Heart right ventricle (tissue), 16 donors: ENCODE measurements at regions not wholly inside any gene's neighbourhood (a gene's known extent, or its start where the extent isn't known, plus 50 kb on each side); places are given as distances from the start of the nearest gene placed in this dataset.
"Not testable (repeated sequence)": the region's sequence is repeated elsewhere in the genome, so short reads cannot be mapped to it uniquely, and the experiment has no call there.

ENCODE experiments used
- ATAC-seq, 8 donors: fragments of 200-7000 bp; cut with Tn5 transposase; one replicate each; pipeline ENCODE4 v1.9.1; 2020; ENCODE audit warnings: mild to moderate bottlenecking in 8 of 8, moderate library complexity in 8 of 8, moderate number of reproducible peaks in 1 of 8
- DNase-seq, 2 donors: peaks; one replicate each; pipeline ENCODE4 v3.0.0-alpha.2; 2020
- H3K27ac ChIP-seq, 10 donors: fragments of 200-600 bp; sonication (generic) in 2 of 10; one replicate each; pipeline versions ENCODE4 v1.5.0 to v1.8.0; 2020 to 2022; ENCODE audit warnings: mild to moderate bottlenecking in 3 of 10
- H3K27me3 ChIP-seq, 7 donors: fragments of 200-600 bp; one replicate each; pipeline ENCODE4 v1.8.0; 2021 to 2022; ENCODE audit warnings: mild to moderate bottlenecking in 2 of 7
- H3K36me3 ChIP-seq, 9 donors: fragments of 200-600 bp; sonication (generic) in 1 of 9; one replicate each; pipeline versions ENCODE4 v1.5.0 to v1.8.0; 2020 to 2022; ENCODE audit warnings: mild to moderate bottlenecking in 2 of 9
- H3K4me1 ChIP-seq, 9 donors: fragments of 200-600 bp; sonication (generic) in 1 of 9; one replicate each; pipeline versions ENCODE4 v1.5.0 to v1.8.0; 2020 to 2022; ENCODE audit warnings: mild to moderate bottlenecking in 4 of 9
- H3K4me3 ChIP-seq, 10 donors: fragments of 200-600 bp; sonication (generic) in 2 of 10; one replicate each; pipeline versions ENCODE4 v1.5.0 to v1.8.0; 2020 to 2022; ENCODE audit warnings: mild to moderate bottlenecking in 7 of 10, moderate library complexity in 2 of 10
- H3K9me3 ChIP-seq, 11 donors: fragments of 200-600 bp in 10 of 11; sonication (generic) in 2 of 11; one replicate each; pipeline versions ENCODE4 v1.5.0 to v1.8.0; 2013 to 2022; ENCODE audit warnings: mild to moderate bottlenecking in 2 of 11, control low read depth in 1 of 11, moderate library complexity in 1 of 11
- CTCF ChIP-seq, 9 donors: fragments of 200-600 bp; sonication (generic) in 2 of 9; IDR thresholded peaks; one replicate each; pipeline versions ENCODE4 v1.5.0 to v1.8.0; 2021 to 2022; ENCODE audit warnings: antibody characterized with exemption in 9 of 9, mild to moderate bottlenecking in 5 of 9, moderate library complexity in 1 of 9
- WGBS, 2 donors: extraction: QIAGEN DNeasy Blood & Tissue Kit; methylation state at CpG; one replicate each; pipeline ENCODE4 v1.1.7; 2013; ENCODE audit warnings: inconsistent platforms in 1 of 2; 5-methylcytosine and 5-hydroxymethylcytosine counted together
- intact Hi-C, 10 donors: fragments of 100-400 bp; cut with DNase I; formaldehyde crosslinking; loops; one replicate each; pipeline versions ENCODE4 v1.11.1 to v1.14.2; 2022
- donor health status: Arrhythmogenic right ventricular cardiomyopathy.
- donor health status: ischemic (EF 13 %, LVEDD 7.1; RV severe dilation, severe dysfunction).
- donor health status: healthy with polysubstance abuse.
- donor health status: DM: no; HTN: yes; CAD: no.
- donor health status: DM: no; HTN: no; CAD: no.
- donor health status: ischemic (EF 25% LVEDD 6.9; RV normal size, moderate dysfunction).
- donor health status: ischemic (EF 25% LVEDD 5.7; RV mildly dilated, moderate dysfunction).
- donor health status: healthy.
- donor health status: DM: yes; HTN: yes; CAD: no.
- donor health status: Ischemic cardiomyopathy.
- donor health status: ischemic (EF 35%, LVEDD 5.7; RV mildly dilated, moderate dysfunction).
- donor health status: nonischemic (EF 11% LVEDD 7.7; RV severe dilation, severe dysfunction).
- donor health status: DM: yes; HTN: yes; CAD: no.
- donor health status: PGD.
- donor health status: ischemic (EF 29% LVEDD 5.4; RV normal size, mild dysfunction).
- donor health status: nonischemic (EF 23%, LVEDD 6.1; RV moderate dilation, normal function).

- no peak overlapping the region for H3K4me3 ChIP-seq
- H3K4me1 ChIP-seq: peaks cover 0 to 5% (median 0%) of the 10 kb centered on the region in 9 donors
- DNase-seq: no peak
- no peaks in the 10 kb centered on the region for H3K36me3 ChIP-seq
- H3K9me3 ChIP-seq: no peaks in the 10 kb centered on the region
- H3K27me3 ChIP-seq: no peaks in the 10 kb centered on the region
- ATAC-seq: no peak
- WGBS, 2 donors: 62 to 63% methylated on average over 2 of the region's 2 CpGs
- no peak for TF ChIP-seq CTCF (IDR thresholded peaks at IDR 0.05)
- no peak overlapping the region for H3K27ac ChIP-seq
- intact Hi-C loops: no loop called here
These were observed 418.4 kb upstream of the PMFBP1 start for GRCh38 chr16:72590151-72590937.

GRCh38 chr16:72588551-72588950, 416.6 kb upstream of the PMFBP1 start:
- Histone ChIP-seq H3K4me3 (no peak overlapping the region), H3K36me3 (no peaks in the 10 kb centered on the region), H3K27me3 (no peaks in the 10 kb centered on the region), H3K27ac (no peak overlapping the region), H3K4me1 (peaks cover 0 to 5% (median 0%) of the 10 kb centered on the region in 9 donors), H3K9me3 (no peaks in the 10 kb centered on the region)
- ATAC-seq (no peak), DNase-seq (no peak)
- 95 to 97% methylated on average over 2 of the region's 2 CpGs for WGBS, 2 donors
- TF ChIP-seq CTCF (IDR thresholded peaks at IDR 0.05): no peak
- intact Hi-C loops: no loop called here

GRCh38 chr16:72578061-72578460, 406.1 kb upstream of the PMFBP1 start:
- H3K4me1 ChIP-seq, H3K27ac ChIP-seq, H3K27me3 ChIP-seq, DNase-seq, H3K9me3 ChIP-seq, H3K4me3 ChIP-seq, intact Hi-C loops, H3K36me3 ChIP-seq, ATAC-seq: not testable (repeated sequence)
- 95 to 96% methylated on average over 9 of the region's 9 CpGs for WGBS, 2 donors

GRCh38 chr16:72576189-72576588, 404.2 kb upstream of the PMFBP1 start:
- ATAC-seq (no peak), DNase-seq (no peak)
- no peaks in the 10 kb centered on the region for H3K9me3 ChIP-seq
- H3K4me1 ChIP-seq: no peaks in the 10 kb centered on the region
- no peak overlapping the region for H3K4me3 ChIP-seq
- no peak for TF ChIP-seq CTCF (IDR thresholded peaks at IDR 0.05)
- intact Hi-C loops: no loop called here
- no peaks in the 10 kb centered on the region for H3K36me3 ChIP-seq
- WGBS, 2 donors: 91 to 94% methylated on average over 3 of the region's 3 CpGs
- no peaks in the 10 kb centered on the region for H3K27me3 ChIP-seq
- no peak overlapping the region for H3K27ac ChIP-seq

- TF ChIP-seq CTCF (IDR thresholded peaks at IDR 0.05): no peak
- intact Hi-C loops: no loop called here
- 92% methylated on average over 7 of the region's 7 CpGs for WGBS, 2 donors
- Histone ChIP-seq H3K36me3 (no peaks in the 10 kb centered on the region), H3K4me3 (no peak overlapping the region), H3K27me3 (no peaks in the 10 kb centered on the region), H3K27ac (no peak overlapping the region), H3K9me3 (no peaks in the 10 kb centered on the region), H3K4me1 (no peaks in the 10 kb centered on the region)
- no peak for ATAC-seq
- no peak for DNase-seq
These were observed 397.7 kb upstream of the PMFBP1 start for GRCh38 chr16:72569677-72570076.
